DOHH2 (cell line): ENCODE measurements at regions not wholly inside any gene's neighbourhood (a gene's known extent, or its start where the extent isn't known, plus 50 kb on each side); places are given as distances from the start of the nearest gene placed in this dataset.

Source experiments
- EZH2phosphoT487 ChIP-seq: fragments of 200-600 bp; sonication (generic); IDR thresholded peaks from 2 replicates; pipeline ENCODE4 v1.6.1; 2017; ENCODE audit warnings: borderline replicate concordance, mild to moderate bottlenecking, antibody characterized with exemption, low read length, moderate library complexity, mixed read lengths
- TF ChIP-seq, protein P1 (sequence below): fragments of 200-600 bp; sonication (generic); IDR thresholded peaks from one replicate; pipeline ENCODE4 v1.5.1; 2014; ENCODE audit warnings: antibody characterized with exemption, mild to moderate bottlenecking, low read depth, low read length; ENCODE audit not compliant: poor library complexity, severe bottlenecking

DNA sequence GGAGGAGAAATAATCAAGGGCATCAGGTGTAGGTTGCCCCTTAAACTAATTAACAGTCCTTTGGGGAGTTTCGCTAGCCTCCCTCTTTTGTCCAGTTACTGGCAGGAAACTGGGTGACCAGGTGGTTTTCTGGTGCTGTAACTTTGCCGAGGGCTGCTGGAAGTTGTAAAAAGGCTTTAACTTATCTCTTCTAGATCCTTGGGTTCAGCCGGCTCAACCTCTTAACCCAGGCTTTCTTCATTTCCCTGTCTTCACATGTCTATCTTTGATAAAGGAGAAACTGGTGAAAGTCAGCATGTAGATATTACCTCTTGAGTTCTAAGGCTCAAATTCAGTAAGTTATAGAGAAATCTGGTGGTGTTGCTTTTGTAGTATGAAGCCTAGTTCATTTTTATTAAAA lies 289.7 kb upstream of the NRIP1 start:
- TF ChIP-seq, protein P1, sequence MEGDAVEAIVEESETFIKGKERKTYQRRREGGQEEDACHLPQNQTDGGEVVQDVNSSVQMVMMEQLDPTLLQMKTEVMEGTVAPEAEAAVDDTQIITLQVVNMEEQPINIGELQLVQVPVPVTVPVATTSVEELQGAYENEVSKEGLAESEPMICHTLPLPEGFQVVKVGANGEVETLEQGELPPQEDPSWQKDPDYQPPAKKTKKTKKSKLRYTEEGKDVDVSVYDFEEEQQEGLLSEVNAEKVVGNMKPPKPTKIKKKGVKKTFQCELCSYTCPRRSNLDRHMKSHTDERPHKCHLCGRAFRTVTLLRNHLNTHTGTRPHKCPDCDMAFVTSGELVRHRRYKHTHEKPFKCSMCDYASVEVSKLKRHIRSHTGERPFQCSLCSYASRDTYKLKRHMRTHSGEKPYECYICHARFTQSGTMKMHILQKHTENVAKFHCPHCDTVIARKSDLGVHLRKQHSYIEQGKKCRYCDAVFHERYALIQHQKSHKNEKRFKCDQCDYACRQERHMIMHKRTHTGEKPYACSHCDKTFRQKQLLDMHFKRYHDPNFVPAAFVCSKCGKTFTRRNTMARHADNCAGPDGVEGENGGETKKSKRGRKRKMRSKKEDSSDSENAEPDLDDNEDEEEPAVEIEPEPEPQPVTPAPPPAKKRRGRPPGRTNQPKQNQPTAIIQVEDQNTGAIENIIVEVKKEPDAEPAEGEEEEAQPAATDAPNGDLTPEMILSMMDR, result no peak
- no peak for TF ChIP-seq EZH2phosphoT487
